ENCODE measurements at regions not wholly inside any gene's neighbourhood (a gene's known extent, or its start where the extent isn't known, plus 50 kb on each side); places are given as distances from the start of the nearest gene placed in this dataset.

GRCh38 chr6:21740376-21741124, 147.0 kb downstream of the SOX4 start:
- no peak overlapping the region for H3K4me3 ChIP-seq (ENCODE audit: low read depth, low read length)
- no peaks in the 10 kb centered on the region for H3K36me3 ChIP-seq (ENCODE audit: control insufficient read depth, insufficient read depth, low read length)
- no peak for TF ChIP-seq CTCF (IDR thresholded peaks at IDR 0.05; ENCODE audit: insufficient read depth, low read length, poor library complexity, severe bottlenecking)
- H3K27me3 ChIP-seq (ENCODE audit: control insufficient read depth, insufficient read depth, low read length) = no peaks in the 10 kb centered on the region
- no peak for DNase-seq (ENCODE audit: low read depth)

- H3K4me3 ChIP-seq (ENCODE audit: low read depth, low read length) = no peak overlapping the region
- H3K36me3 ChIP-seq (ENCODE audit: control insufficient read depth, insufficient read depth, low read length) = no peaks in the 10 kb centered on the region
- H3K27me3 ChIP-seq (ENCODE audit: control insufficient read depth, insufficient read depth, low read length) = no peaks in the 10 kb centered on the region
- no peak for TF ChIP-seq CTCF (IDR thresholded peaks at IDR 0.05; ENCODE audit: insufficient read depth, low read length, poor library complexity, severe bottlenecking)
- DNase-seq (ENCODE audit: low read depth) = no peak
Observed at GRCh38 chr6:21741221-21742109, 147.9 kb downstream of the SOX4 start.

- no peak for TF ChIP-seq CTCF (IDR thresholded peaks at IDR 0.05; ENCODE audit: insufficient read depth, low read length, poor library complexity, severe bottlenecking)
- DNase-seq (ENCODE audit: low read depth) = no peak
- H3K27me3 ChIP-seq (ENCODE audit: control insufficient read depth, insufficient read depth, low read length) = no peaks in the 10 kb centered on the region
- no peak overlapping the region for H3K4me3 ChIP-seq (ENCODE audit: low read depth, low read length)
- H3K36me3 ChIP-seq (ENCODE audit: control insufficient read depth, insufficient read depth, low read length) = no peaks in the 10 kb centered on the region
Observed at GRCh38 chr6:21742238-21742660, 148.7 kb downstream of the SOX4 start.

- no peak for DNase-seq (ENCODE audit: low read depth)
- H3K27me3 ChIP-seq (ENCODE audit: control insufficient read depth, insufficient read depth, low read length) = no peaks in the 10 kb centered on the region
- TF ChIP-seq CTCF (IDR thresholded peaks at IDR 0.05; ENCODE audit: insufficient read depth, low read length, poor library complexity, severe bottlenecking) = no peak
- H3K36me3 ChIP-seq (ENCODE audit: control insufficient read depth, insufficient read depth, low read length) = no peaks in the 10 kb centered on the region
- no peak overlapping the region for H3K4me3 ChIP-seq (ENCODE audit: low read depth, low read length)
Observed at GRCh38 chr6:21744331-21744730, 150.8 kb downstream of the SOX4 start.

GRCh38 chr6:21745543-21746337, 152.2 kb downstream of the SOX4 start:
- no peak for TF ChIP-seq CTCF (IDR thresholded peaks at IDR 0.05; ENCODE audit: insufficient read depth, low read length, poor library complexity, severe bottlenecking)
- no peak for DNase-seq (ENCODE audit: low read depth)
- Histone ChIP-seq H3K4me3 (ENCODE audit: low read depth, low read length) (no peak overlapping the region), H3K27me3 (ENCODE audit: control insufficient read depth, insufficient read depth, low read length) (no peaks in the 10 kb centered on the region), H3K36me3 (ENCODE audit: control insufficient read depth, insufficient read depth, low read length) (no peaks in the 10 kb centered on the region)
